Trophoblast cell (in vitro differentiated cells and primary cell): ENCODE measurements at regions not wholly inside any gene's neighbourhood (a gene's known extent, or its start where the extent isn't known, plus 50 kb on each side); places are given as distances from the start of the nearest gene placed in this dataset.

Source experiments
- DNase-seq, 2 donors: peaks; one replicate each; pipeline ENCODE4 v3.0.0-alpha.2; 2016
- H2AFZ ChIP-seq: 2 replicates; pipeline ENCODE4 v1.6.1; 2013; ENCODE audit warnings: low read length, moderate library complexity, mild to moderate bottlenecking; ENCODE audit not compliant: insufficient read depth, poor library complexity
- H2AK5ac ChIP-seq: 2 replicates; pipeline ENCODE4 v1.6.1; 2013; ENCODE audit warnings: mild to moderate bottlenecking, low read length
- H2BK120ac ChIP-seq: 2 replicates; pipeline ENCODE4 v1.6.1; 2013; ENCODE audit warnings: low read length, mild to moderate bottlenecking, moderate library complexity; ENCODE audit not compliant: insufficient read depth, poor library complexity
- H2BK12ac ChIP-seq: 2 replicates; pipeline ENCODE4 v1.6.1; 2013; ENCODE audit warnings: mild to moderate bottlenecking, low read length, moderate library complexity
- H2BK5ac ChIP-seq: 2 replicates; pipeline ENCODE4 v1.6.1; 2013; ENCODE audit warnings: low read length, low read depth, moderate library complexity, mild to moderate bottlenecking; ENCODE audit not compliant: poor library complexity
- H3K14ac ChIP-seq: 2 replicates; pipeline ENCODE4 v1.6.1; 2013; ENCODE audit warnings: mild to moderate bottlenecking, low read length
- H3K18ac ChIP-seq: 2 replicates; pipeline ENCODE4 v1.6.1; 2013; ENCODE audit warnings: mild to moderate bottlenecking, low read length
- H3K23ac ChIP-seq: 2 replicates; pipeline ENCODE4 v1.6.1; 2013; ENCODE audit warnings: low read length
- H3K27ac ChIP-seq: 2 replicates; pipeline ENCODE4 v1.5.1; 2013; ENCODE audit warnings: low read depth, mild to moderate bottlenecking, inconsistent platforms, low read length, moderate library complexity
- H3K27me3 ChIP-seq: 2 replicates; pipeline ENCODE4 v1.6.1; 2013; ENCODE audit warnings: inconsistent platforms, mild to moderate bottlenecking, low read length, moderate library complexity; ENCODE audit not compliant: insufficient read depth
- H3K36me3 ChIP-seq, 2 experiments: 1 replicate in 1 of 2; 2 replicates in 1 of 2; pipeline ENCODE4 v1.6.1; 2013; ENCODE audit warnings: low read length in 2 of 2, mild to moderate bottlenecking in 2 of 2, moderate library complexity in 1 of 2; ENCODE audit not compliant: insufficient read depth in 2 of 2, control insufficient read depth in 1 of 2
- H3K4ac ChIP-seq: 2 replicates; pipeline ENCODE4 v1.6.1; 2013; ENCODE audit warnings: low read depth, mild to moderate bottlenecking, low read length, moderate library complexity
- H3K4me1 ChIP-seq, 2 experiments: 1 replicate in 1 of 2; 2 replicates in 1 of 2; pipeline ENCODE4 v1.6.1; 2013; ENCODE audit warnings: low read length in 2 of 2, mild to moderate bottlenecking in 2 of 2, moderate library complexity in 1 of 2; ENCODE audit not compliant: insufficient read depth in 2 of 2, control insufficient read depth in 1 of 2
- H3K4me2 ChIP-seq: 2 replicates; pipeline ENCODE4 v1.6.1; 2013; ENCODE audit warnings: inconsistent platforms, mild to moderate bottlenecking, low read length, moderate library complexity
- H3K4me3 ChIP-seq: 2 replicates; pipeline ENCODE4 v1.5.1; 2013; ENCODE audit warnings: mild to moderate bottlenecking, low read depth, low read length, inconsistent platforms
- H3K79me1 ChIP-seq: one replicate; pipeline ENCODE4 v1.6.1; 2013; ENCODE audit warnings: low read length
- H3K79me2 ChIP-seq: 2 replicates; pipeline ENCODE4 v1.6.1; 2013; ENCODE audit warnings: low read length, mild to moderate bottlenecking; ENCODE audit not compliant: control insufficient read depth, insufficient read depth, poor library complexity
- H3K9ac ChIP-seq: 2 replicates; pipeline ENCODE4 v1.6.1; 2013; ENCODE audit warnings: mild to moderate bottlenecking, low read length
- H3K9me3 ChIP-seq: 2 replicates; pipeline ENCODE4 v1.6.1; 2013; ENCODE audit warnings: low read depth, mild to moderate bottlenecking, control low read depth, inconsistent platforms, low read length; ENCODE audit not compliant: insufficient read depth
- H4K12ac ChIP-seq: 2 replicates; pipeline ENCODE4 v1.6.1; 2013; ENCODE audit warnings: low read depth, mild to moderate bottlenecking, low read length, moderate library complexity
- H4K8ac ChIP-seq: 2 replicates; pipeline ENCODE4 v1.6.1; 2013; ENCODE audit warnings: low read depth, mild to moderate bottlenecking, low read length, moderate library complexity
- H4K91ac ChIP-seq: one replicate; pipeline ENCODE4 v1.6.1; 2013; ENCODE audit warnings: low read depth, mild to moderate bottlenecking, low read length, moderate library complexity
- WGBS: extraction: QIAGEN DNeasy Blood & Tissue Kit; methylation state at CpG from one replicate; pipeline ENCODE4 v1.1.7; 2013; ENCODE audit warnings: missing lambda C conversion rate; ENCODE audit not compliant: insufficient read length, insufficient coverage; ENCODE audit errors: extremely low coverage; 5-methylcytosine and 5-hydroxymethylcytosine counted together

DNA sequence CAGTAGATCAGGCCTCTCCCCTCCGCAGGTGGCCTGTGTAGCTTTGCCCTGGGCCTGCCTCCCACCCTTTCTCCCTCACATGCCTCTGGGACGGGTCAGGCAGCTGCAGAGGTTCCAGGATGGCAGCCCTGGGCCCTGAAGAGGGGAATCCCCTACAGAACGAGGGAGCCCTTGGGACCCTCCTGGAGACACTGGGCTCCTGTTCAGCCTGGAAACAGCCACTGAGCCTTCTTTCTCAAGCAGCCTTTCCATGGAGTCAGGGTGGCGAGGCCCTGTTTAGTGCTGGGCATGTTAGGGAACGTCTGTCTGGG is 720.9 kb downstream of the BRD1 start:
- H4K91ac ChIP-seq, result no peak overlapping the region
- H3K36me3 ChIP-seq, result no peaks in the 10 kb centered on the region
- no CpG with 5 or more reads among the region's 5 CpGs for WGBS
- no peak overlapping the region for H2BK12ac ChIP-seq
- no peak overlapping the region for H2AK5ac ChIP-seq
- no peaks in the 10 kb centered on the region for H3K79me1 ChIP-seq
- H3K18ac ChIP-seq, result no peak overlapping the region
- no peak overlapping the region for H3K27ac ChIP-seq
- no peak overlapping the region for H4K12ac ChIP-seq
- H3K4me1 ChIP-seq, result no peaks in the 10 kb centered on the region
- no peak overlapping the region for H3K14ac ChIP-seq
- no peaks in the 10 kb centered on the region for H3K27me3 ChIP-seq
- no peak overlapping the region for H3K4me2 ChIP-seq
- H2AFZ ChIP-seq, result no peak overlapping the region
- no peaks in the 10 kb centered on the region for H3K79me2 ChIP-seq
- H2BK5ac ChIP-seq, result no peak overlapping the region
- H3K9me3 ChIP-seq, result no peaks in the 10 kb centered on the region
- H3K4ac ChIP-seq, result no peak overlapping the region
- no peak overlapping the region for H2BK120ac ChIP-seq
- no peak overlapping the region for H3K9ac ChIP-seq
- no peak overlapping the region for H3K23ac ChIP-seq
- H3K4me3 ChIP-seq, result no peak overlapping the region
- no peak overlapping the region for H4K8ac ChIP-seq
- no peak for DNase-seq

DNA sequence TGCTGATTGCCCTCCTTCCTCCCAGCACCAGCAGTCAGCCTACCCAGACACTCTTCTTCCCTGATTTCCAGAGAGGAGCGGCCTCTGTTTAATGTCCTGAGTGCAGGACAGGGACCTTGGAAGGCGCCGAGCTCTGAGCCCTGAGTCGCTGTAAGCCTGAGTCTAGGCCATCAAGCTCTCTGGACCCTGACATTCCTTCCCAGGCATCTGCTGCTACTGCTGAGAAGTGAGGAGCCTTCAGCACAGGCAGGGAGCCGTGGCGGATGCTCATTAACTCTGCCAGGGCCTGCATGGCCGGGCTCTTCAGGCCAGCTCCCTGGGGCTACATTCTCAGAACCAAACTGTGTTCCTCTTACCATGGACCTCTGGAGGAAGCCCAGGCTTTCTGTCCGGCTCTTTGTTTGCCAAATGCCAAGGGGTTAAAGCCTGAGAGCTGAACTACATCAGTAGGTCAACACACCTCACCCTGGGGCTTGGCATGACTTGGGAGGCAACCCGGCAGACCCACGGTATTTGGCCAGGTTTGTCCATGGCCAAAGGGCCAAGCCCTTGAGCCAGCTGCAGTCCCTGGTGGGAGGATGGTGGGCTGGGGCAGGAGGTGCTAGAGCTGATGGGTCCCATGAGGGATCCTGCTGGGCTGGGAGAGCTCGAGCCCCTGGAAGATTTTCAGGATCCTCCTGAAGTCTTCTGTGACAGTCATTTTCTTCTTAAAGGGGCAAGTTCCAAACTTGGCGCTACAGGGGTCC is 721.4 kb downstream of the BRD1 start:
- H3K9me3 ChIP-seq, result no peaks in the 10 kb centered on the region
- H3K23ac ChIP-seq, result no peak overlapping the region
- no peaks in the 10 kb centered on the region for H3K36me3 ChIP-seq
- no peak overlapping the region for H2BK5ac ChIP-seq
- no peak overlapping the region for H3K4me3 ChIP-seq
- no peak overlapping the region for H3K27ac ChIP-seq
- no peak overlapping the region for H4K12ac ChIP-seq
- no peaks in the 10 kb centered on the region for H3K79me2 ChIP-seq
- H3K9ac ChIP-seq, result no peak overlapping the region
- H3K4me1 ChIP-seq, result no peaks in the 10 kb centered on the region
- DNase-seq, result no peak
- no peak overlapping the region for H2AK5ac ChIP-seq
- no peak overlapping the region for H3K18ac ChIP-seq
- no peak overlapping the region for H3K14ac ChIP-seq
- no peak overlapping the region for H2BK120ac ChIP-seq
- no peak overlapping the region for H3K4ac ChIP-seq
- H2AFZ ChIP-seq, result no peak overlapping the region
- H3K4me2 ChIP-seq, result no peak overlapping the region
- H4K8ac ChIP-seq, result no peak overlapping the region
- no peaks in the 10 kb centered on the region for H3K79me1 ChIP-seq
- H3K27me3 ChIP-seq, result no peaks in the 10 kb centered on the region
- WGBS, result no CpG with 5 or more reads among the region's 12 CpGs
- no peak overlapping the region for H2BK12ac ChIP-seq
- no peak overlapping the region for H4K91ac ChIP-seq

DNA sequence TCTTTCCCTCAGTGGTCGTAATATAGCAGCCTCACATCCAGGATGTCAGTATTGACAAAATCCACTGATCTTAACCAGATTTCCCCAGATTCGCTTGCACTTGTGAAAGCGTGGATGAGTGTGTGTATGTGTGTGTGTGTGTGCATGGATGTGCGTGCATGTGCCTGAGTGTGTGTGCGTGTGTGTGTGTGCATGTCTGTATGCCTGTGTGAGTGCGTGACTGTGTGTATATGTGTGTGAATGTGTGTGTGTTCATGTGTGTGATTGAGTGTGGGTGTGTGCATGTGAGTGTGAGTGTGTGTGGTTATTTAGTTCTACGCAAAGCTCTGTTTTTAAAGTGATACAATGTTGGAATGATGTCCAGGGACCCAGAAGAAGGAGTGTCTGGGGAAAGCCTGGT is 723.2 kb downstream of the BRD1 start:
- DNase-seq, result no peak
- Histone ChIP-seq H2BK120ac (no peak overlapping the region), H2BK5ac (no peak overlapping the region), H3K36me3 (no peaks in the 10 kb centered on the region), H4K8ac (no peak overlapping the region), H3K79me1 (no peaks in the 10 kb centered on the region), H3K79me2 (no peaks in the 10 kb centered on the region), H3K23ac (no peak overlapping the region), H2BK12ac (no peak overlapping the region), H4K12ac (no peak overlapping the region), H3K9ac (no peak overlapping the region), H3K4me2 (no peak overlapping the region), H3K4me3 (no peak overlapping the region), H3K27me3 (no peaks in the 10 kb centered on the region), H3K27ac (no peak overlapping the region), H2AK5ac (no peak overlapping the region), H2AFZ (no peak overlapping the region), H3K14ac (no peak overlapping the region), H3K18ac (no peak overlapping the region), H3K4ac (no peak overlapping the region), H4K91ac (no peak overlapping the region), H3K9me3 (no peaks in the 10 kb centered on the region), H3K4me1 (no peaks in the 10 kb centered on the region)
- WGBS, result no CpG with 5 or more reads among the region's 7 CpGs

DNA sequence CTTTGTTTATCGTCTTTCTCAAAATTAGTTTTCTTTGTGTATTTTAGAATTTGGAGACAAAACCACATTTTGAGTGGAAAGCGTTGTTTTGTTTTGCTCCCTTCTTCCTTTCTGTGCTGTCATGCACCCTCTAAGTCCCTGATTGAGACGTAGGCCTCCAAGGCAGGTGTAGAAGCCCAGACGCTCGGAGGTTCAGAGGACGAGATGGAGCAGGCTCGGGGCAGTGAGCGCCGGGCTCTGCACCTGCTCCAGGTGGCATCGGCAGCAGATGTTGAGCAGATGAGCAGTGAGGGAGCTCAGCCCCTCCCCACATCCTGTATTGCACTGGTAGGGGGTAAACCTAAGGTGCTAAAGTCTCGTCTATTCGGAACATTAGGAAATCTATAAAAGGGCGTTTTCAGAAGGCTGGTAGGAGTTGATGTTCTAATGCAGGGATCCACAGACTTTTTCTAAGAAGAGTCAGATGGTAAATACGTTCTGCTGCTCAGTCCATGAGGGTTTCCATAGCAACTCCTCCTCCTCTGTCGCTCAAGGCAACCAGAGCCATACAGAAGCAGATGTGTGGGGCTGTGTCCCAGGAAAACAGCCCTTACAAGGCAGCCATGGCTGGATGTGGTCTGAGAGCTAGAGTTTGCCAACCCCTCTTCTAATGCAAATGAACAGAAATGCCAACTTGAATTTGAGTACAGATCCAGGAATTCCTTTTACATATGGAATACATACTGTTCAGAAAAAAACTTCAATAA is 724.2 kb downstream of the BRD1 start:
- Histone ChIP-seq H3K14ac (no peak overlapping the region), H4K8ac (no peak overlapping the region), H3K4me2 (no peak overlapping the region), H3K79me1 (no peaks in the 10 kb centered on the region), H2BK5ac (no peak overlapping the region), H3K79me2 (no peaks in the 10 kb centered on the region), H3K4me3 (no peak overlapping the region), H3K36me3 (no peaks in the 10 kb centered on the region), H3K27me3 (no peaks in the 10 kb centered on the region), H4K12ac (no peak overlapping the region), H4K91ac (no peak overlapping the region), H3K4ac (no peak overlapping the region), H2BK12ac (no peak overlapping the region), H3K9me3 (no peaks in the 10 kb centered on the region), H2AFZ (no peak overlapping the region), H3K18ac (no peak overlapping the region), H2BK120ac (no peak overlapping the region), H2AK5ac (no peak overlapping the region), H3K27ac (no peak overlapping the region), H3K23ac (no peak overlapping the region), H3K9ac (no peak overlapping the region), H3K4me1 (no peaks in the 10 kb centered on the region)
- no CpG with 5 or more reads among the region's 15 CpGs for WGBS
- DNase-seq, result no peak
